OCI-LY7 (cell line): ENCODE measurements at regions not wholly inside any gene's neighbourhood (a gene's known extent, or its start where the extent isn't known, plus 50 kb on each side); places are given as distances from the start of the nearest gene placed in this dataset.

Experiments used
- BruUV-seq: library from RNA; stranded (reverse); fragments of 400-500 nt; replicated peaks from 2 replicates; lab custom pipeline; 2021; lab: Mats Ljungman, UMichigan
- CTCF ChIA-PET: fragments of 300-600 bp; sonication (Branson Sonifier 250); formaldehyde crosslinking; loops from one replicate; lab custom pipeline; 2022; ENCODE audit warnings: antibody characterized with exemption; ENCODE audit not compliant: unreplicated experiment; lab: Charles Lee
- POLR2A ChIA-PET: fragments of 300-600 bp; sonication (Branson Sonifier 250); formaldehyde crosslinking; loops from one replicate; lab custom pipeline; 2022; ENCODE audit warnings: antibody characterized with exemption; lab: Charles Lee
- DNase-seq: peaks from one replicate; pipeline ENCODE4 v3.0.0-alpha.2; 2015; ENCODE audit warnings: low spot score
- H2AFZ ChIP-seq: fragments of 200-600 bp; sonication (generic), shearing (Covaris generic); 2 replicates; pipeline ENCODE4 v1.6.1; 2014; ENCODE audit warnings: mild to moderate bottlenecking, antibody characterized with exemption, low read length, moderate library complexity
- H3K27ac ChIP-seq: fragments of 200-600 bp; sonication (generic); 2 replicates; pipeline ENCODE4 v1.5.1; 2014; ENCODE audit warnings: mixed run types, low read depth, mild to moderate bottlenecking, moderate library complexity, low read length, inconsistent platforms; ENCODE audit not compliant: poor library complexity, severe bottlenecking
- H3K36me3 ChIP-seq: fragments of 200-600 bp; sonication (generic); 2 replicates; pipeline ENCODE4 v1.6.1; 2014; ENCODE audit warnings: mild to moderate bottlenecking, antibody characterized with exemption, low read length, moderate library complexity, mixed read lengths; ENCODE audit not compliant: insufficient read depth
- H3K4me1 ChIP-seq: fragments of 200-600 bp; sonication (generic); 2 replicates; pipeline ENCODE4 v1.5.1; 2014; ENCODE audit warnings: mild to moderate bottlenecking, low read length; ENCODE audit not compliant: insufficient read depth, poor library complexity, severe bottlenecking
- H3K4me2 ChIP-seq: fragments of 200-600 bp; sonication (generic); 2 replicates; pipeline ENCODE4 v1.6.1; 2014; ENCODE audit warnings: mild to moderate bottlenecking, low read length
- H3K4me3 ChIP-seq: fragments of 200-600 bp; sonication (generic); 2 replicates; pipeline ENCODE4 v1.5.1; 2014; ENCODE audit warnings: mild to moderate bottlenecking, low read depth, low read length; ENCODE audit not compliant: poor library complexity, severe bottlenecking
- H3K79me2 ChIP-seq: fragments of 200-600 bp; sonication (generic); 2 replicates; pipeline ENCODE4 v1.6.1; 2016; ENCODE audit warnings: low read depth, mild to moderate bottlenecking, low read length, moderate library complexity, mixed read lengths; ENCODE audit not compliant: insufficient read depth
- H3K9me2 ChIP-seq: fragments of 200-600 bp; sonication (generic); 2 replicates; pipeline ENCODE4 v1.6.1; 2016; ENCODE audit warnings: mild to moderate bottlenecking, low read length, mixed read lengths; ENCODE audit not compliant: insufficient read depth
- H3K9me3 ChIP-seq: fragments of 200-600 bp; sonication (generic); 2 replicates; pipeline ENCODE4 v1.6.1; 2014; ENCODE audit warnings: mild to moderate bottlenecking, mixed run types, low read length, mixed read lengths
- H4K20me1 ChIP-seq: fragments of 200-600 bp; sonication (generic); 2 replicates; pipeline ENCODE4 v1.6.1; 2014; ENCODE audit warnings: mild to moderate bottlenecking, antibody characterized with exemption, low read length, moderate library complexity, mixed read lengths; ENCODE audit not compliant: insufficient read depth
- EZH2phosphoT487 ChIP-seq: fragments of 200-600 bp; sonication (generic); IDR thresholded peaks from 2 replicates; pipeline ENCODE4 v1.6.1; 2018; ENCODE audit warnings: low read depth, borderline replicate concordance, mild to moderate bottlenecking, mixed run types, antibody characterized with exemption, low read length, moderate library complexity, mixed read lengths
- intact Hi-C: fragments of 100-400 bp; cut with micrococcal nuclease; formaldehyde crosslinking; loops from one replicate; pipeline ENCODE4 v1.10.0; 2022; ENCODE audit not compliant: unreplicated experiment
- TF ChIP-seq, protein P1 (sequence below): fragments of 200-600 bp; sonication (generic); conservative IDR thresholded peaks from 2 replicates; pipeline ENCODE4 v1.5.1; 2014; ENCODE audit warnings: mild to moderate bottlenecking, antibody characterized with exemption, low read length, moderate library complexity, mixed read lengths

DNA sequence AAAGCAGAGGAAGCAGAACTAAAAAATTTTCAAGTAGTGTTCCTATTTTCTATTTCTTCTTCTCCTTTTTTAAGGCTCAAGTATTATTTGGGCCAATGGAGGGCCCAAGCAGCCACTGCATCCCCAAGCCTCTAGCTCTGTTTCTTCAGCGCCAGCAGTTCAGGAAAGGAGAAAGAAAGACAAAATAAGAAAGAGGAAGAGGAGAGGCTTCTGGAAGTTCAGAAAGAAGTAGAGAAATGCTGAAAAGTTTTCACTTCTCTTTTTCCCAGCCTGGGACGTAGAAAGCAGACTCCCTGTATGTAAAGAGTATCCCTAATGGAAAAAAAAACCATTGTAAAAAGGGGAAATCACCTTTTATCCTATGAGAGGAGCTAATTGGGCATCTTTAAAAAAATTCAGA lies 165.5 kb upstream of the KLF12 start:
- H3K27ac ChIP-seq, result no peak overlapping the region
- H3K4me2 ChIP-seq, result no peak overlapping the region
- no peaks in the 10 kb centered on the region for H3K79me2 ChIP-seq
- CTCF ChIA-PET, result no interaction called here
- intact Hi-C loops, result loop anchor here (10.0 kb wide), 1 partner anchor 915 kb away; no protein-coding TSS in a partner anchor
- POLR2A ChIA-PET, result interaction anchor here (0.7 kb wide), 1 partner anchor 14 kb away, joined by 3 read pairs; no protein-coding TSS in a partner anchor
- no peaks in the 10 kb centered on the region for H3K4me1 ChIP-seq
- no peak for TF ChIP-seq EZH2phosphoT487
- TF ChIP-seq, protein P1, sequence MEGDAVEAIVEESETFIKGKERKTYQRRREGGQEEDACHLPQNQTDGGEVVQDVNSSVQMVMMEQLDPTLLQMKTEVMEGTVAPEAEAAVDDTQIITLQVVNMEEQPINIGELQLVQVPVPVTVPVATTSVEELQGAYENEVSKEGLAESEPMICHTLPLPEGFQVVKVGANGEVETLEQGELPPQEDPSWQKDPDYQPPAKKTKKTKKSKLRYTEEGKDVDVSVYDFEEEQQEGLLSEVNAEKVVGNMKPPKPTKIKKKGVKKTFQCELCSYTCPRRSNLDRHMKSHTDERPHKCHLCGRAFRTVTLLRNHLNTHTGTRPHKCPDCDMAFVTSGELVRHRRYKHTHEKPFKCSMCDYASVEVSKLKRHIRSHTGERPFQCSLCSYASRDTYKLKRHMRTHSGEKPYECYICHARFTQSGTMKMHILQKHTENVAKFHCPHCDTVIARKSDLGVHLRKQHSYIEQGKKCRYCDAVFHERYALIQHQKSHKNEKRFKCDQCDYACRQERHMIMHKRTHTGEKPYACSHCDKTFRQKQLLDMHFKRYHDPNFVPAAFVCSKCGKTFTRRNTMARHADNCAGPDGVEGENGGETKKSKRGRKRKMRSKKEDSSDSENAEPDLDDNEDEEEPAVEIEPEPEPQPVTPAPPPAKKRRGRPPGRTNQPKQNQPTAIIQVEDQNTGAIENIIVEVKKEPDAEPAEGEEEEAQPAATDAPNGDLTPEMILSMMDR, result no peak
- no peak overlapping the region for H3K4me3 ChIP-seq
- H3K36me3 ChIP-seq, result no peaks in the 10 kb centered on the region
- H2AFZ ChIP-seq, result no peak overlapping the region
- H3K9me3 ChIP-seq, result no peaks in the 10 kb centered on the region
- H3K9me2 ChIP-seq, result no peaks in the 10 kb centered on the region
- no peak for DNase-seq
- no TSS peak for BruUV-seq
- H4K20me1 ChIP-seq, result no peaks in the 10 kb centered on the region

DNA sequence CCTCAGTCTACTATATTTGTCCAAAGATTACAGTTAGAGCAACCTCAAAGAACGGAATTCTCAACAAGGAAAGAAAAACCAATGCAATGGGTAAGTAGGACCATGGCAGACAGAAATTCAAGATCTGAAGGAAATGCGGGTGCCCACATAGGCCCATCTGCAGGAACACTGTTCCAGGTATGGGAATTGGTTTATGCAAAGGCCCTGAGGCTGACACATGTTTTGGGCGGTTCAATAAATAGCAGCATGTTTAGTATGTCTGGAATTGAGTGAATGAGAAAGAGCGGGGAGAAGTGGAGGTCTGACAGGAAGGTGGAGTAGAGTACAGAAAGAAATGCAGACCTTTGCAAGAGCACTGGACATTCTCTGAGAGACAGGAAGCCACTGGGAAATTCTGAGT lies 164.7 kb upstream of the KLF12 start:
- TF ChIP-seq, protein P1, result no peak
- no peak for TF ChIP-seq EZH2phosphoT487
- H4K20me1 ChIP-seq, result no peaks in the 10 kb centered on the region
- H2AFZ ChIP-seq, result no peak overlapping the region
- ChIA-PET POLR2A (no interaction called here), CTCF (no interaction called here)
- no peak for DNase-seq
- intact Hi-C loops, result loop anchor here (10.0 kb wide), 1 partner anchor 916 kb away; no protein-coding TSS in a partner anchor
- H3K9me2 ChIP-seq, result no peaks in the 10 kb centered on the region
- H3K4me3 ChIP-seq, result no peak overlapping the region
- no peak overlapping the region for H3K27ac ChIP-seq
- H3K36me3 ChIP-seq, result no peaks in the 10 kb centered on the region
- no peak overlapping the region for H3K4me2 ChIP-seq
- BruUV-seq, result no TSS peak
- H3K9me3 ChIP-seq, result no peaks in the 10 kb centered on the region
- no peaks in the 10 kb centered on the region for H3K4me1 ChIP-seq
- H3K79me2 ChIP-seq, result no peaks in the 10 kb centered on the region
